NOMO-1 treated with dmso at 0.1 percent for 144 hours (cell line): ENCODE measurements at regions not wholly inside any gene's neighbourhood (a gene's known extent, or its start where the extent isn't known, plus 50 kb on each side); places are given as distances from the start of the nearest gene placed in this dataset.

ENCODE experiments used
- DNase-seq: peaks from one replicate; lab custom pipeline; 2025; ENCODE audit not compliant: unreplicated experiment; lab: John Stamatoyannopoulos, UW

- no peak for DNase-seq
Measured at GRCh38 chr16:63096857-63097256, 1060.6 kb upstream of the CDH8 start.

- DNase-seq, result no peak
Measured at GRCh38 chr16:63092736-63093135, 1056.5 kb upstream of the CDH8 start.

- DNase-seq, result no peak
Measured at GRCh38 chr16:63082101-63082500, 1045.9 kb upstream of the CDH8 start.

- no peak for DNase-seq
Measured at GRCh38 chr16:63080746-63081145, 1044.5 kb upstream of the CDH8 start.

GRCh38 chr16:63069047-63069446 lies 1032.8 kb upstream of the CDH8 start:
- no peak for DNase-seq

GRCh38 chr16:63067141-63067540 lies 1030.9 kb upstream of the CDH8 start:
- DNase-seq, result no peak

- DNase-seq, result no peak
Measured at GRCh38 chr16:63066552-63066951, 1030.3 kb upstream of the CDH8 start.

- DNase-seq, result no peak
Measured at GRCh38 chr16:63061319-63061718, 1025.1 kb upstream of the CDH8 start.

GRCh38 chr16:63059676-63060075 lies 1023.4 kb upstream of the CDH8 start:
- no peak for DNase-seq

GRCh38 chr16:63057341-63057740 lies 1021.1 kb upstream of the CDH8 start:
- no peak for DNase-seq

- no peak for DNase-seq
Measured at GRCh38 chr16:63050391-63050790, 1014.2 kb upstream of the CDH8 start.

- no peak for DNase-seq
Measured at GRCh38 chr16:63038397-63039106, 1002.3 kb upstream of the CDH8 start.

- DNase-seq, result no peak
Measured at GRCh38 chr16:63037761-63038396, 1001.6 kb upstream of the CDH8 start.

GRCh38 chr16:63018581-63019223 lies 982.5 kb upstream of the CDH8 start:
- DNase-seq, result no peak

GRCh38 chr16:63008688-63009087 lies 972.5 kb upstream of the CDH8 start:
- no peak for DNase-seq

GRCh38 chr16:63005356-63005755 lies 969.1 kb upstream of the CDH8 start:
- no peak for DNase-seq

GRCh38 chr16:62989480-62989879 lies 953.2 kb upstream of the CDH8 start:
- no peak for DNase-seq

- DNase-seq, result no peak
Measured at GRCh38 chr16:62985722-62986121, 949.5 kb upstream of the CDH8 start.

- no peak for DNase-seq
Measured at GRCh38 chr16:62978451-62978850, 942.2 kb upstream of the CDH8 start.

- no peak for DNase-seq
Measured at GRCh38 chr16:62977876-62978275, 941.6 kb upstream of the CDH8 start.

GRCh38 chr16:62974424-62974823 lies 938.2 kb upstream of the CDH8 start:
- DNase-seq, result no peak

- DNase-seq, result no peak
Measured at GRCh38 chr16:62970851-62971250, 934.6 kb upstream of the CDH8 start.
